ENCODE measurements at regions not wholly inside any gene's neighbourhood (a gene's known extent, or its start where the extent isn't known, plus 50 kb on each side); places are given as distances from the start of the nearest gene placed in this dataset.

DNA sequence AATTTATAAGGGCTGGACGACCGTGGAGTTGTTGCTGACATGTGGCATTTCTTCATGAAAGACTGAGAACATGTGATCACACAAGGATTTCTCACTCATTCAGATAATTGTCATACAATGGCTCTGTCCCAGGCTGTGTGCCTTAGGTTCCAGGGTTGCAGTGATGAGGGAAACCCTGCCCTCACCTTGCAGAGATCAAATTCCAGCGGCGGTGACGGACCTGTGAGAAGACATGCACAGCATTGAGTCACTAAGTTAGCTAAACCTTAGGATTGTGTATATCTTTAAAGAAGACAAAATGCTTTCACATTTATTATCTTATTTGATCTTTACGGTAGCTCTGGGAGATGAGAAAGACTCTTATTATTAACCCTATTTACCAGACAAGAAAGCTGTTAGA lies 1029.1 kb downstream of the BCL11B start:
- H3K27ac ChIP-seq (ENCODE audit: low read depth, low read length), result no peak overlapping the region
- H3K9ac ChIP-seq (ENCODE audit: low read length in 5 of 5), result no peak overlapping the region
- peaks cover 0 to 6% (median 0%) of the 10 kb centered on the region in 5 donors for H3K27me3 ChIP-seq (ENCODE audit: control insufficient read depth in 5 of 5, insufficient read depth in 4 of 5, low read length in 5 of 5)
- H3K36me3 ChIP-seq (ENCODE audit: control insufficient read depth in 5 of 5, insufficient read depth in 5 of 5, low read length in 5 of 5), result no peaks in the 10 kb centered on the region
- H3K9me3 ChIP-seq (ENCODE audit: control insufficient read depth in 5 of 5, low read length in 5 of 5), result no peaks in the 10 kb centered on the region
- H3K4me3 ChIP-seq (ENCODE audit: low read depth in 1 of 5, low read length in 5 of 5), result no peak overlapping the region
- H3K4me1 ChIP-seq (ENCODE audit: control insufficient read depth in 5 of 5, insufficient read depth in 5 of 5, low read length in 5 of 5), result no peaks in the 10 kb centered on the region

DNA sequence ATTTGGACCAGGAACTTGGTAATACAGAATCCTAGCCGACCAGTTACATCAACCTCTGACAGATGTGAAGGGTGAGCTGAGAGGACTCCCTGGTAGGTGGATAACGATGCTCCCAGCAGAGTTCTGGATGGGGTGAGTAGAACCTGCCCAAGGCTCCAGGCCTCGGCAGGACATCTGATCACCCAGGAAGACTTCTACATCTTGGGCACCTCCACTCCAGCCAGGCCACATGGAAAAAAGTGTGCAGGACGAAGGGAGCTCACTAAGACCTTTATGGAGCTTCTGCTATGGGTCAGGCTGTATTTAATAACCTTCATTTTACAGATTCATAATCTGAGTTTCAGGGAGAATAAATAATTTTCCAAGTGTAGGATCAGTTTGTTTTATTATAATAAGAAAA lies 1028.7 kb downstream of the BCL11B start:
- Histone ChIP-seq H3K36me3 (ENCODE audit: control insufficient read depth in 5 of 5, insufficient read depth in 5 of 5, low read length in 5 of 5) (no peaks in the 10 kb centered on the region), H3K4me1 (ENCODE audit: control insufficient read depth in 5 of 5, insufficient read depth in 5 of 5, low read length in 5 of 5) (no peaks in the 10 kb centered on the region), H3K9me3 (ENCODE audit: control insufficient read depth in 5 of 5, low read length in 5 of 5) (no peaks in the 10 kb centered on the region), H3K27ac (ENCODE audit: low read depth, low read length) (no peak overlapping the region), H3K4me3 (ENCODE audit: low read depth in 1 of 5, low read length in 5 of 5) (no peak overlapping the region), H3K27me3 (ENCODE audit: control insufficient read depth in 5 of 5, insufficient read depth in 4 of 5, low read length in 5 of 5) (peaks cover 0 to 4% (median 0%) of the 10 kb centered on the region in 5 donors), H3K9ac (ENCODE audit: low read length in 5 of 5) (no peak overlapping the region)

DNA sequence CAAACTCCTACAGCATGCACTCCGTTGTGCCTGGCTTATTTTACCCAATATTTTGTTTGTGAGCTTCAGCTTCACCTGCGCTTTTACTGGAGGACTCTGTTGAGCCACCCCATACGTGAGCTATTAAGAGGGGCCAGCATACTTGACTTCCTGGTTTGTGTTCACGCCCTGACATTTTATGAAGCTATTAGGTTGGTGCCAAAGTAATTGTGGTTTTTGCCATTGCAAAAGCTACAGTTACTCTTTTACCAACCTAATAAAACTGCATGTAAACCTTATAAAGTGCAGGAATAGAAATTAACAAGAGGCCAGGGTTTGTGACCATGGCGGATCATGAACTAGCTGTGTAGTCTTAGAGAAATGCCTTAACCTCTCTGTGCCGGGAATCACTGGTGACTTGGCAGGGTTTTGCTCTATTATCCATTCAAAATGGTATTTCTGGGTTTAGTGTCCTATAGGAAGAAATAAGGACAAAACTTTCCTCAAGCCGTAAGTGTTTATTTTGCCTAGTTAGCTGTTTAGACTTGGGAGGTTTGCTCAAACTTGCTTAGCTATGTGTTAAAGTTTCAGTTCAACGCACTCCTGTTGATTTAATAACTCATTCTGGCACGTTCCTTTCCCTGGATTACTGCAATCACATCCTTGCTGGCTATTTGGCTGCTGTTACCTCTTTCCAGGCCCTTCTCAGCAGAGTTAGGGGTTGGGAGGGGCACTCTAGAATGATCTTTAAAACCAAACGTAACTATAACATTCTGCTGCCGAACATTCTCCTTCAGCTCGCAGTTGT lies 1027.6 kb downstream of the BCL11B start:
- no peaks in the 10 kb centered on the region for H3K9me3 ChIP-seq (ENCODE audit: control insufficient read depth in 5 of 5, low read length in 5 of 5)
- H3K9ac ChIP-seq (ENCODE audit: low read length in 5 of 5), result no peak overlapping the region
- H3K4me3 ChIP-seq (ENCODE audit: low read depth in 1 of 5, low read length in 5 of 5), result no peak overlapping the region
- no peaks in the 10 kb centered on the region for H3K36me3 ChIP-seq (ENCODE audit: control insufficient read depth in 5 of 5, insufficient read depth in 5 of 5, low read length in 5 of 5)
- no peak overlapping the region for H3K27ac ChIP-seq (ENCODE audit: low read depth, low read length)
- no peaks in the 10 kb centered on the region for H3K4me1 ChIP-seq (ENCODE audit: control insufficient read depth in 5 of 5, insufficient read depth in 5 of 5, low read length in 5 of 5)
- H3K27me3 ChIP-seq (ENCODE audit: control insufficient read depth in 5 of 5, insufficient read depth in 4 of 5, low read length in 5 of 5), result peaks cover 0 to 4% (median 0%) of the 10 kb centered on the region in 5 donors

DNA sequence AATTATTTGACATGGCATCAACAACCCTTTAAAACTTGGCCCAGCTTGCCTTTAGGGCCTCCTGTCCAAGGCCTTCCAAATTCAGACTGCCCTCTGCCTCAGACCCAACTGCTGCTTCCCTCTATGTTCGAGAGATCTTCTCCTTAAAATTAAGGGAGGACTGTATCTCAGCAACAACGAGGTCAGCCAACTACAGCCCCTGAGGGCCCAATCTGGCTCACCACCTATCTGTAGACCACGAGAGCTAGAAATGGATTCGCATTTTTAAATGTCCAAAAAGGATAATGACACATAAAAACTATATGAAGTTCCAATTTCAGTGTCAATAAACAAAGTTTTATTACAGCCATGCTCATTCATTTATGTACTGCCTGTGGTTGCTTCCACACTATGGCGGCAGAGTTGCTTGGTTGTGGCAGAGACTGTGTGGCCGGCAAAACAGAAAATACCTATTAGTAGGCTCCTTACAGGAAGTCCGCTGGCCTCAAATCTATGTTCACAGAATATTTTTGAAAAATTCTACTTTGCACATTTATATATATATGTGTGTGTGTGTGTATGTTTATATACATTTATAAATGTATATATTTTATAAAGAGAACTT lies 1026.9 kb downstream of the BCL11B start:
- no peak overlapping the region for H3K4me3 ChIP-seq (ENCODE audit: low read depth in 1 of 5, low read length in 5 of 5)
- H3K27me3 ChIP-seq (ENCODE audit: control insufficient read depth in 5 of 5, insufficient read depth in 4 of 5, low read length in 5 of 5), result peaks cover 0 to 4% (median 0%) of the 10 kb centered on the region in 5 donors
- no peak overlapping the region for H3K27ac ChIP-seq (ENCODE audit: low read depth, low read length)
- H3K9me3 ChIP-seq (ENCODE audit: control insufficient read depth in 5 of 5, low read length in 5 of 5), result no peaks in the 10 kb centered on the region
- no peak overlapping the region for H3K9ac ChIP-seq (ENCODE audit: low read length in 5 of 5)
- H3K4me1 ChIP-seq (ENCODE audit: control insufficient read depth in 5 of 5, insufficient read depth in 5 of 5, low read length in 5 of 5), result no peaks in the 10 kb centered on the region
- H3K36me3 ChIP-seq (ENCODE audit: control insufficient read depth in 5 of 5, insufficient read depth in 5 of 5, low read length in 5 of 5), result no peaks in the 10 kb centered on the region

DNA sequence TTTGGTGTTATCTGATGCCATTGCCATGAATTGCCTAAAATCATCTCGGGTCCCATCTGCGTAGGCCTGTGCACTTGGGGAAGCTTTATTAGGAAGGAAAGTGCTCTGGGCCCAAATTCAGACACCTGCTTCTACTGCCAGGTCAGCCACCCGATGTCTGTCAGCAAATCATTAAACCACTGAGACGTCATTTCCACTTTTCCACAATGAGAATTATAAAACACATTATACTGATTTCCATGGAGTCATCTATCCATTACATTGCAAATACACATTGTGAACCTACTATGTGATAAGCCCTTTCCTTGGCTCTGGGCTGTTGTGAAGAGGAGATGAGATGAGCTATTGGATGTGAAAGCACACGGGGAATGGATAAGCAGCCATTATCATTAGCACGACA lies 1022.9 kb downstream of the BCL11B start:
- Histone ChIP-seq H3K4me1 (ENCODE audit: control insufficient read depth in 5 of 5, insufficient read depth in 5 of 5, low read length in 5 of 5) (no peaks in the 10 kb centered on the region), H3K9me3 (ENCODE audit: control insufficient read depth in 5 of 5, low read length in 5 of 5) (no peaks in the 10 kb centered on the region), H3K36me3 (ENCODE audit: control insufficient read depth in 5 of 5, insufficient read depth in 5 of 5, low read length in 5 of 5) (no peaks in the 10 kb centered on the region), H3K9ac (ENCODE audit: low read length in 5 of 5) (no peak overlapping the region), H3K4me3 (ENCODE audit: low read depth in 1 of 5, low read length in 5 of 5) (no peak overlapping the region), H3K27ac (ENCODE audit: low read depth, low read length) (no peak overlapping the region), H3K27me3 (ENCODE audit: control insufficient read depth in 5 of 5, insufficient read depth in 4 of 5, low read length in 5 of 5) (no peaks in the 10 kb centered on the region)

DNA sequence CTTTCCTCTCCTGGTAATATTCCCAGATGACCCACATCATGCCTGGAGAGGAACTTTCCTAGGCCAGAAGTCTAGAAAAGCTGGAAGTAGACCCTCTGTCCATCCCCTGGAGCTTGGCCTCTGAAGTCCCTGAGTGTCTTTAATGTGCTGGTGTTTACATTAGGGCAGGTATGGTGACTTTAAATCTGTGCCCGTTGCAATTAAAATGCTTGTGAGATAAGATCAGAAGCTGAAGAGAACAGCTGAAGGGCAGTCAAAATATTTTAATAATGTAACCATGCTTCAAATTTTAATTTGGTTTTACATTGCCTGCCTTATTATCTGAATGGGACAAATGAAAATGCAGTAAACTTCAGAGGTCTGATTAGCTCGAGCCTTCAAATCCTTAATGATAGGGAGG lies 1022.5 kb downstream of the BCL11B start:
- no peak overlapping the region for H3K27ac ChIP-seq (ENCODE audit: low read depth, low read length)
- H3K4me3 ChIP-seq (ENCODE audit: low read depth in 1 of 5, low read length in 5 of 5), result no peak overlapping the region
- no peaks in the 10 kb centered on the region for H3K4me1 ChIP-seq (ENCODE audit: control insufficient read depth in 5 of 5, insufficient read depth in 5 of 5, low read length in 5 of 5)

DNA sequence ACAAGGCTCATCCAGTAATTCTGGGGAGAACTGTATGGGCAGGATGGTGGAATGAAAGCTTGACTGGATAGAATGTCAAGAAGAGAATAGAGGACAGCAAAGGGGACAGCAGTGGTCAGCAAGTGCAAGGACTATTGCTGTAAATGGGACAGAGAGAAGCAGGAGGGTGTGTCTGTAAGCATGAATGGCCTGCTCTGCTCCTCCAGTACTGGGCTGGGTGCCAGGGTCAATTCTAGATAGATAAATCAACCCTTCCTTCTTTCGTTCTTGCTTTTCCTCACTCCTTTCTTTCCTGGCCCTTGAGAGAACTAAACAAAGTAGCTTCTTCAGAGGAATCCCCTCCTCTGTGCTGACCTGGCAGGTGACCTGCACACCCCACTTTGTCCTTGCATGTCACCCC lies 1019.2 kb downstream of the BCL11B start:
- no peaks in the 10 kb centered on the region for H3K27me3 ChIP-seq (ENCODE audit: control insufficient read depth in 5 of 5, insufficient read depth in 4 of 5, low read length in 5 of 5)
- H3K9ac ChIP-seq (ENCODE audit: low read length in 5 of 5), result no peak overlapping the region
- no peaks in the 10 kb centered on the region for H3K4me1 ChIP-seq (ENCODE audit: control insufficient read depth in 5 of 5, insufficient read depth in 5 of 5, low read length in 5 of 5)
- no peak overlapping the region for H3K4me3 ChIP-seq (ENCODE audit: low read depth in 1 of 5, low read length in 5 of 5)
- no peaks in the 10 kb centered on the region for H3K9me3 ChIP-seq (ENCODE audit: control insufficient read depth in 5 of 5, low read length in 5 of 5)
- H3K27ac ChIP-seq (ENCODE audit: low read depth, low read length), result no peak overlapping the region
- no peaks in the 10 kb centered on the region for H3K36me3 ChIP-seq (ENCODE audit: control insufficient read depth in 5 of 5, insufficient read depth in 5 of 5, low read length in 5 of 5)

More for the DNA sequence above, 1022.5 kb downstream of the BCL11B start:
- no peaks in the 10 kb centered on the region for H3K27me3 ChIP-seq (ENCODE audit: control insufficient read depth in 5 of 5, insufficient read depth in 4 of 5, low read length in 5 of 5)
- no peak overlapping the region for H3K9ac ChIP-seq (ENCODE audit: low read length in 5 of 5)
- no peaks in the 10 kb centered on the region for H3K9me3 ChIP-seq (ENCODE audit: control insufficient read depth in 5 of 5, low read length in 5 of 5)
- H3K36me3 ChIP-seq (ENCODE audit: control insufficient read depth in 5 of 5, insufficient read depth in 5 of 5, low read length in 5 of 5), result no peaks in the 10 kb centered on the region

DNA sequence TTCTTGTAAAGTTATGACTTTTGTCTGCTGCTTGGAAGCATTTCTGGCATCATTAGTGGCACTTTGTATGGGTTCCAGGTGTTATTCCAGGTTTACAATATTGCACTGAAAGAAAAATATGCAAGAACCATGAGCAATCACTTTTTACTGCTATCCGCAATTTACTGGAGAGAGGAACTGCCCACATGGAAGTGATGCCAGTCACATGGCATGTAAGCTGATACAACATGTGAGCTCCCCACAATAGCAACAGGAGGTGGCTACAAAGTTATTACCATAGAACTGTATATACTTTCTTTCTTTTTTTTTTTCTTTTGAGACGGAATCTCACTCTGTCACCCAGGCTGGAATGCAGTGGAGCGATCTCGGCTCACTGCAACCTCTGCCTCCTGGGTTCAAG lies 1012.1 kb downstream of the BCL11B start:
- H3K4me3 ChIP-seq (ENCODE audit: low read depth in 1 of 5, low read length in 5 of 5), result no peak overlapping the region
- H3K9me3 ChIP-seq (ENCODE audit: control insufficient read depth in 5 of 5, low read length in 5 of 5), result peaks cover 0 to 2% (median 0%) of the 10 kb centered on the region in 5 donors
- H3K27ac ChIP-seq (ENCODE audit: low read depth, low read length), result no peak overlapping the region
- H3K9ac ChIP-seq (ENCODE audit: low read length in 5 of 5), result no peak overlapping the region
- H3K4me1 ChIP-seq (ENCODE audit: control insufficient read depth in 5 of 5, insufficient read depth in 5 of 5, low read length in 5 of 5), result no peaks in the 10 kb centered on the region
- no peaks in the 10 kb centered on the region for H3K27me3 ChIP-seq (ENCODE audit: control insufficient read depth in 5 of 5, insufficient read depth in 4 of 5, low read length in 5 of 5)
- no peaks in the 10 kb centered on the region for H3K36me3 ChIP-seq (ENCODE audit: control insufficient read depth in 5 of 5, insufficient read depth in 5 of 5, low read length in 5 of 5)

DNA sequence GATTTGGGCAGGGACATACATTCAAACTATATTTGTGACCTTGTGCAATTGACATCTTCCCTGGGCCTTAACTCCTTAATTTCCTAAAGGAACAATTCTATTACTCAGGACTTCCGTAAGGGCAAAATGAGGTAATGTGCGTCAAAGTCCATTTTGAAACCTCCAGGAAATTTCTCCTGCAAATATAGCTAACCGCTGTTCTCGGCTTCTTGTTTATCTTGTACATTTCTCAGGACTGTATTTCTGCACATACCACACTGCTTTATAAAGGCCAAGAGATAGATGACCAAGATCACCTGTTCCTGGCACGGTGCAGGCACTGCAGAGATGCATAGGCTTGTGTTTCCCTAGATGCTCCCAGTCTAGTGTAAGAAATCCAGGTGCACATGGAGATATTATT lies 1009.4 kb downstream of the BCL11B start:
- peaks cover 0 to 2% (median 0%) of the 10 kb centered on the region in 5 donors for H3K9me3 ChIP-seq (ENCODE audit: control insufficient read depth in 5 of 5, low read length in 5 of 5)
- no peak overlapping the region for H3K4me3 ChIP-seq (ENCODE audit: low read depth in 1 of 5, low read length in 5 of 5)
- H3K4me1 ChIP-seq (ENCODE audit: control insufficient read depth in 5 of 5, insufficient read depth in 5 of 5, low read length in 5 of 5), result no peaks in the 10 kb centered on the region
- no peaks in the 10 kb centered on the region for H3K36me3 ChIP-seq (ENCODE audit: control insufficient read depth in 5 of 5, insufficient read depth in 5 of 5, low read length in 5 of 5)
- peaks cover 0 to 3% (median 0%) of the 10 kb centered on the region in 5 donors for H3K27me3 ChIP-seq (ENCODE audit: control insufficient read depth in 5 of 5, insufficient read depth in 4 of 5, low read length in 5 of 5)
- H3K9ac ChIP-seq (ENCODE audit: low read length in 5 of 5), result no peak overlapping the region
- no peak overlapping the region for H3K27ac ChIP-seq (ENCODE audit: low read depth, low read length)

DNA sequence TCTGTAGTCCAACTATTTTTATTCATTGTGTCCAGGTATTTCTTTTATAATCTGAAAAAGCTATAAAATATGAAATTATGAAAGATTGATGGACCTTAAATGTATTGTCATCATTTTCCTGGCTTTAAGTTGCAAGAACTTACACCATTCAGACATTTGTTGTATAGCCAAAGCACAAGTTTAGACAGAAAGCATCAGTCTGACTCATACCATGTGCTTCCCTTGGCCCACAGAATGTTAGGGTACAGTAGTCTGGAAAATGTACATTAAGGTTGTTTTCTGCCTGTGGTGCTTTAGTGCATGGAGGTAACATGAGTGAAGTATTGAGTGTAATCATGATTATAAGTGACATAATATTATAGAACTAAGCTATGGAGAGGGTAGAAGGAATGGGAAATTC lies 1002.5 kb downstream of the BCL11B start:
- Histone ChIP-seq H3K27me3 (ENCODE audit: control insufficient read depth in 5 of 5, insufficient read depth in 4 of 5, low read length in 5 of 5) (peaks cover 0 to 3% (median 0%) of the 10 kb centered on the region in 5 donors), H3K27ac (ENCODE audit: low read depth, low read length) (no peak overlapping the region), H3K9ac (ENCODE audit: low read length in 5 of 5) (no peak overlapping the region), H3K4me1 (ENCODE audit: control insufficient read depth in 5 of 5, insufficient read depth in 5 of 5, low read length in 5 of 5) (no peaks in the 10 kb centered on the region), H3K4me3 (ENCODE audit: low read depth in 1 of 5, low read length in 5 of 5) (no peak overlapping the region), H3K36me3 (ENCODE audit: control insufficient read depth in 5 of 5, insufficient read depth in 5 of 5, low read length in 5 of 5) (no peaks in the 10 kb centered on the region), H3K9me3 (ENCODE audit: control insufficient read depth in 5 of 5, low read length in 5 of 5) (peaks cover 0 to 8% (median 4%) of the 10 kb centered on the region in 5 donors)

Measured in subcutaneous abdominal adipose tissue (tissue), 5 donors.